Left colon (tissue), 2 donors: ENCODE measurements at regions not wholly inside any gene's neighbourhood (a gene's known extent, or its start where the extent isn't known, plus 50 kb on each side); places are given as distances from the start of the nearest gene placed in this dataset.

Source experiments
- ATAC-seq: fragments of 200-7000 bp; cut with Tn5 transposase; one replicate; pipeline ENCODE4 v1.9.1; 2020; ENCODE audit warnings: mild to moderate bottlenecking, moderate library complexity
- DNase-seq, 2 donors: peaks; one replicate each; pipeline ENCODE4 v3.0.0-alpha.2; 2020
- intact Hi-C, 2 donors: fragments of 100-400 bp; cut with DNase I in 1 of 2; cut with micrococcal nuclease in 1 of 2; formaldehyde crosslinking; loops; one replicate each; pipeline versions ENCODE4 v1.11.2 to v1.14.0; 2022; cut with DNase I, micrococcal nuclease
- donor health status: DM: no; HTN: no; CAD: no.
- donor health status: DM: yes; HTN: yes; CAD: no.

DNA sequence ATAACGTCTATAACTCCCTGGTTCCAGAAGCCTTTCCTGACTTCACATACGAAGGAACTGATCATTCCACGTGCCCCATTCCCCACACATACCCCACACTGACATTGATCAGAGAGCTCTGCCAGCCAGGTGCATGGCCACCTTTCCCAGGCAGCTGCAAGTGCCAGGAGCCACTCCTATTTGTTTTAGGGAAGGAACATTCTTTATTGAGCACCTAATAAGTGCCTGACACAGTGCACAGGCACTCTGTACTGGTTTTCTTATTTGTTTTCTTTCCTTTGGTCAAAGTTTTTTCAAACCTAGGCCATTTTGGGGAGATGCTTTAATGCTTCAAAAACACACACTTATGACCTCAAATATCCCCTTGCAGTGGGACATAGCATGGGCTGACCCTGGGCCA is 50.0 kb downstream of the PITPNM2 start:
- ATAC-seq (no peak), DNase-seq (no peak)
- intact Hi-C loops, result no loop called here

DNA sequence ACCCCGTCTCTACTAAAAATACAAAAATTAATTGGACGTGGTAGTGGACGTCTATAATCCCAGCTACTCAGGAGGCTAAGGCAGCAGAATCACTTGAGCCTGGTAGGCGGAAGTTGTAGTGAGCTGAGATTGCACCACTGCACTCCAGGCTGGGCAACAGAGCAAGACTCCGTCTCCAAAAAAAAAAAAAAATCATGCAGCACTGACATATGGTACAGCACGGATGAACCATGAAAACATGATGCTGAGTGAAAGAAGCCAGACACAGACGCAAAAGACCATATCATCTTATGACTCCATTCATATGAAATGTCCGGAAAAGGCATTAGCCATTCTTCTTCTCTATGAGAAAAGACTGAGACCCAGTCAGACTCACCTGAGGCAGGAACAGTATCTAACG is 50.4 kb downstream of the PITPNM2 start:
- DNase-seq (no peak), ATAC-seq (no peak)
- intact Hi-C loops, result no loop called here

DNA sequence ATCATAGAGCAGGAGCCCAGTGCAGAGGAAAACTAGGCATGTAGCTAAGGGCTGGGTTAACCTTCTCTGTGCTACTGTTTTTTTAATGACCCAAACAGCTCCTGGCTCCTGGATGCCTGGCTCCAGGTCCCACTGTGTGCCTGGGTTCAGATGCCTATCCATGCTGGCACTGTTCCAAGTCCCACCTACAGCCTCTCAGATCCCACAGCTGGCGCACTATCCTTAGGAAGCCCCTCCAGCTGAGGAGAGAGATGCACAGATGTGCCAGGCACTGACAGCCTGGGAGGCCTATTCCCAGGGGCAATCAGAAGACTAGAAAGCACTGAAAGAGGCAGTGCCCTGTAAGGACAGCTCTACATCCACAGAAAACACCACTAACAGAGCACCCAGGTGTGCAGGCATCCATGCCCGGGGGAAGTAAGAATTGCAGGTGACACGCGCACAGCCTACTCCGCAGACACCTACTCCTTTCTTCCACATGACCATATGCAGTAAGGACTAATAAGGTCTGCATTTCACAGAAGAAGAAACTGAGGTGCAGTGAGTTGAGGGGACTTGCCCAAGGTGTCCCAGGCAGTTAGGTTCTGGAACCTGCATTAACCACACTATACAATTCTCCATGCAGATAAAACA is 51.2 kb downstream of the PITPNM2 start:
- intact Hi-C loops, result no loop called here

DNA sequence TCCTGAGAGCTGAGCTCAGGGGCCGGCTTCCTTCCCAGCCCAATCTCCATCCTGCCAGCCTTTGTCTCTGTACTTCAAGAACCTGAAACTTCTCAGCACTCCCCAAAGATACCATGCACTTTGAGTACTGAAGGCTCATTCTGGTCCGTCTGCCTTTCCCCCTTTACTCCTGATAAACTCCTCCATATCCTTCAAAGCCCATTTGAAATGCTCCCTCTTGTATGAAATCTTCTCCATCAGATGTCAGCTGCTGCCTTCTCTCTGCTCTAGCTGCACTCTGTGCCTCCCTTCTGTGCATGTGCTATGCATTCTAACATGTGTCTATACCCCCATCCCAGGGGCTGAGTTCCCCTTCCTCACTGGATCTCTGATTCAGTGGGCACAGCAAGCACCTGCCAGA is 52.1 kb downstream of the PITPNM2 start:
- ATAC-seq, result no peak
- intact Hi-C loops, result no loop called here
- no peak for DNase-seq

More for the DNA sequence above, 51.2 kb downstream of the PITPNM2 start:
- no peak for ATAC-seq
- DNase-seq, result no peak

DNA sequence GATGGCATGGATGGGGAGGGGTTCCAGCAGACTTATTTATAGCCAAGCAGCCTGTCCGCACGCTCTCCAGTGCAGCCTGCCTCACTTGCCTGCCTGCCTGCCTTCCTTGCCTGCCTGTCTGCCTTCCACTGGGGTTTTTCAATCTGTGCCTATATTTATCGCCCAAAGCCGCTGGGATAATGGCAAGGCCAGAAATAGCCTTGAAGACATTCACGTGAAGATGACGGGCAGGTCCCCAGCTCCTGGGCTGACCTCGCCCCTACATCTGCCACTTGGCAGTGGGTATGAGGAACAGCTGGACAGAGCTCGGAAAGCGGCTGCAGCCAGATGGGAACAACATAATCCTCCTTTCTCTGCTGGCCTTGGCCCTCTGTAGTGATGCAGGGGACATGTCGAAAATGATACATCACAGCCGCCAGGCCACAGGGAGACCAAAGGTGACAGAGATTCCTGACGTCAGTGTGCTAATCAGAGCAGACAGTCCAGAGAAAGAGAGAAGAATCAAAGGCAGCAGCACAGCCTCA is 53.3 kb downstream of the PITPNM2 start:
- ATAC-seq (no peak), DNase-seq (peak in 1 of 2 donors; percentile 42)
- intact Hi-C loops, result no loop called here

DNA sequence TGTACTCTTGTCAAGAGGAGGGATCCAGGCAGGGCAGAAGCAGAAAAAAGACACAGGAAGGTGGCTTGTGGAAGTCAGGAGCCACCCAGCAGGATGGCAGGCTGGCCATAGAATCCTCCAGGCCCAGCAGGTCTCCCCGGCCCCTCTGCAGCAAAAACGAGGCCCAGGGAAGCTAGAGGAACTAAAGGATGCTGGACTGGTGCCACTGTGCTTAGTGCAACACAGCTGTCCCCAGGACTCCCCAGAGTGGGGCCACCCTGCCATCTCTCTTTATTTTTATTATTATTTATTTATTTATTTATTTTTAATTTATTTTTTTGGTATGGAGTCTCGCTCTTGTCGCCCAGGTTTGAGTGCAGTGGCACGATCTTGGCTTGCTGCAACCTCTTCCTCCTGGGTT is 54.1 kb downstream of the PITPNM2 start:
- ATAC-seq (no peak), DNase-seq (no peak)
- intact Hi-C loops, result no loop called here

DNA sequence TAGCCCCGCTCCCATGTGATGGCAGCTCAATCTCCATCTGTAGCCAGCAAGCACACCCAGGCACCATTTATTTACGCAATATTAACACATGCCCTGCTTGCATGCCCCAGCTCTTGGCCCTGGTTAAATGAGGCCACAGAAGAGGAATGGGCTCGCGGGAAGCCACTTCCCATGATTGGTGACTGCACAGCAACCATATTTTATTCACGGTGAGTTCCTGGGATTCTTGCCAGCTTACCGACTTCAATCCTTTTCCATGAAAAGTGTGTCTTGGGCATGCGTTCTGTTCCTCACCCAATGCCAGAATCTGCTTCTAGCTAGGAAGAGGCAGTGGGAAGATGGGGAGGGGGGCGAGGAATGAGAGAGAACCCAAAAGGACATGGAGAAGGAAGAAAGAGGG is 54.7 kb downstream of the PITPNM2 start:
- no peak for ATAC-seq
- intact Hi-C loops, result no loop called here
- DNase-seq, result no peak

DNA sequence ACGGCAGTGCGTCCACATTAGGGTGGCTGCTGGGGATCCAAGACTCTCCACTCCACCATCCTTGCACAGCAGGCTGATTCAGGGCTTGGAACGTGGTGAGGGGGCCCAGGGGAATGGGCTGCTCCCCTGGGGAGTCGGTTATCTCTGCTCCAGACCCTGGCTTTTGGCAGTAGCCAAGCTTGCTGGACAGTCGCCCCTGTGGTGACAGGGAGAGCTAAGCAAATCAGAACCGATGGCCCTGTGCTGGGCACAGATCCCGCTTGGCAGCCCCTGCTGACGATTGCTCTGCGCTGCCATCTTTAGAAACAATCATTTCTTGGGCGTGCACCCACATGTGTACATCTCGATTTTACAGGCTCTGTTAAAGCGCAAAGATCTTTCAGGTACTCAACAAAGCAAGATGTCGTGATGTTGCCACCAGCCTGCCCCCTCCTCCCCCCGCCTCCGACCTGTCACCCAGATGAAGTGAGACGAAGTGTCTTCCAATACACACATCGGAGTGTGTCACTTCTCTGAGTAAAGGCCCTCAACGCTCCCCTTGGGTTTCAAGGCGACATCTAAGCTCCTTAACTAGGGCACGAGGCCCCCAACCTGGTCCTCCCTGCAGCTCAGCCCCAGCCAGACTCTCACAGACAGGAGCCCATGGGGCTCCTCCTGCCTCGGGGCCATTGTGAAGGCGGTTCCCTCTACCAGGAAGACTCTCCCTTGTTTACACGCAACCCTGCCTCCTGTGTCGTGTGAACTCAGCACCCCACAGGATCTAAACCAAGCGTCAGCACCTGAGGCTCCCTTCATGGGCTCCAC is 55.6 kb downstream of the PITPNM2 start:
- DNase-seq (no peak), ATAC-seq (no peak)
- intact Hi-C loops, result no loop called here

DNA sequence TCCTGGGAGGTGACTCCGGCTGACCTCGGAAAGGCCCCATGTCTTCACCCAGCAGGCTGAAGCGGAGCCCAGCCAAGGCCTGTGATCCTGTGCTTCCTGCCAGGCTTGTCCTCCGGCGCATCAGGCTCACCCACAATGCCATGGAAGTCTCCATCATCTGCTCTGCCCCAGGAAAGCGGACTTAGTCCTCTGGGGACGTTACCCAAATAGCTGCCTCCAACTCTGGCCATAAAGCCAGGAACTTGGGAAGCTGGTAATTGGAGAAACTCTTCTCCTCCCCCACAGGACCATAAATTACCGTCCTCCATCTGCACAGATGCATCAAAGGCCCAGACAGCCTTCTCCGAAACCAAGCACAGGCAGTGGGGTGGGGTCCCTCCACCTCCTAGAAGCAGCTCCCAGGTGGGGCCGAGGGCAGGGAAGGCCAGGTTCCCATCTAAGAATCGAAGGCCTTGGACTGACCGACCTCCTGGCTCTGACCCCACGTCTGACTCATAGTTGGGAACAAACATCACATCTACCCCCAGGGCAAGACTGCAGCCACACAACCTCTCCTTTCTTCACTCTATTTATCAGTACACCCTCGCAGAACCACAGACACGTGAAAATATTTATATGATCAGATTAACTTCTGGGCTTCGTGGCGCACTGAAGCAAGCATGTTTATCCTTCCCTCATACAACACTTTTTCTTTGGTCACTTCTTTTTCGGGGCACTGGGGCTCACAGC is 56.4 kb downstream of the PITPNM2 start:
- DNase-seq (peak; percentile 25 to 49), ATAC-seq (no peak)
- intact Hi-C loops, result no loop called here

DNA sequence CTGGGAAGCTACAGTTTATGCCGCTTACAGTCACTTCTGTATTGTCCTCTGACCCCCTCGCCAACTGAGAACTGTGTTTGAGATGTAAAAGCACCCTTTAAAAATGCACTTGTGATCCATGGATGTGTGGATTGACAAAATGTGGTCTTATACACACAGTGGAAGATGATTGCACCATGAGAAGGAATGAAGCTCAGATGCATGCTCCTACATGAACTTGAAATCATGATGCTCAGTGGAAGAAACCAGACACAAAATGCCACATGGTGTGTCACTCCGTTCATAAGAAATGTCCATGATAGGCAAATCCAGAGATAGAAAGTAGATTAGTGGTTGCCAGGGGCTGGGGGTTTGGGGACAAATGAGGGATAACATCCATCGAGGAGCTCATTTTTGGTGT is 58.0 kb downstream of the PITPNM2 start:
- intact Hi-C loops, result no loop called here
- ATAC-seq (no peak), DNase-seq (no peak)

DNA sequence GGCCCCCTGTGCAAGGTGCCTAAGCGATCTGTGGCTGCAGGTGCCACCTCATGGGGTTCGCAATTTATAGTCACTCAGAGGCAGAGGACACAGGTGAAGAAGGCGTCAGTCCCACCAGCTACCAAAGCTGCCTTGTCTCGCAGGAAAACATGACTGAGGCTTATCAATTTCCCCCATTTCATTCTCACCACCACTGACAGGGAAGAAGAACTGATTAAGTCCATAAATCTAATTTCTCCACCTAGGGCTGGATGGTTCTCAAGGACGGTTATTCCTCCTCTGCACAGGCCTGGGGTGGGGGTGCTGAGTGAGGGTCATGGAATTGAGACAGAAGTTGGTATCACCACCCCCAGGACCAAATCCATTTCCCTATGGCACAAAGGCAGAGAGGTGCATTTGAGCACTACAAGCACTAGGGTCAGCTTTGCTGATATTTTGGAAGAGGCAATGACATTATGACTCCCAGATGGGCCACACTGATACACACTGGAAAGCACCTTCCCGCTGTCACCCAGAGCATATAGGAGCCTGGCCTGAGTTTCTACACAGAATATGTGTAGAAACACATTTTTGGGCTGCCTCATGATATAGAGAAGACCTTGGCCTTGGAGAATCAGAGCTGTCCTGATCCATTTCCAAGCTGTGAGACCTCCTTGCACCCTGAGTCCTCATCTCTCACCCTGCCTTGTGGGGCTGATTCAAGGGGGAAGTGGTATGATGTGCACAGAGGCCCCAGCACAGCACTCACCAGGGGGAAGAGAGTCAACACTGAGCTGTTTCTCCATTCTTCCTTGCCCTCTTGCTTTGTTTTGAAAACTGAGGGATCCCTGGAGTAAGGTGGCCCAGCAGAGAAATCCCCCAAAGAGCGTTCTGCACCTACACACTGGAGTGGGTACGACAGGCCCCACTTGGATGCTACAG is 59.4 kb downstream of the PITPNM2 start:
- ATAC-seq, result no peak
- no peak for DNase-seq
- intact Hi-C loops, result no loop called here

DNA sequence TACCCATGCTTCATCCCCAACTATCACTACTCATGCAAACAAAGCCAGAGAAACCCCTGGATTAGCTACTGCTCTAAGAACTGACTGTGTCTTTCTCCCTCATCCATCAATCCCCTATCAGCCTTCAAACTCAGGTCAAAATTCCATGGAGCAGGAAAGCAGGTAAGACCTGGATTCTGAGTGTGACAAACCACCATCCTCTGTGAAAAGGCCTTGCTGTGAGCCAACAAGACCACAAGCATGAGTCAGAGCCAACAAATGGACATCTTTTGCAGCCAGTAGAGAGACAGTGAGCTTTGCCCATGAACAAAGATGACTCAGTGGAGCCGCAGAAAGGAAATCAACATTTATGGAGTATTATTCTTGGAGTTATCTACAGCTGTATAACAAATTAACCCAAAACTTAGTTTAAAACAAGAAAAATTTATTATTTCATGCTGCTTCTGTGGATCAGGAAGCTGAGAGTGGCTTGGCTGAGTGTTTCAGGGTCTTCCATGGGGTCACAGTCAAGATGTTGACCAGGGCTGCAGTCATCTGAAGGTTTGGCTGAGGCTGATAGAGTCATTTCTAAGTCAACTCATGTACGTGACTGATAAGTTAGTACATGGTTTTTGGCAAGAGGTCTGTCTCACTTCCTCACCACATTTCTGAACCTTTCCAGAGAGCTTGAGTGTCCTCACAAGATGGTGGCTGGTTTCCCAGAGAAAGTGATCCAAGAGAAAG is 61.1 kb downstream of the PITPNM2 start:
- intact Hi-C loops, result no loop called here
- no peak for ATAC-seq
- no peak for DNase-seq

DNA sequence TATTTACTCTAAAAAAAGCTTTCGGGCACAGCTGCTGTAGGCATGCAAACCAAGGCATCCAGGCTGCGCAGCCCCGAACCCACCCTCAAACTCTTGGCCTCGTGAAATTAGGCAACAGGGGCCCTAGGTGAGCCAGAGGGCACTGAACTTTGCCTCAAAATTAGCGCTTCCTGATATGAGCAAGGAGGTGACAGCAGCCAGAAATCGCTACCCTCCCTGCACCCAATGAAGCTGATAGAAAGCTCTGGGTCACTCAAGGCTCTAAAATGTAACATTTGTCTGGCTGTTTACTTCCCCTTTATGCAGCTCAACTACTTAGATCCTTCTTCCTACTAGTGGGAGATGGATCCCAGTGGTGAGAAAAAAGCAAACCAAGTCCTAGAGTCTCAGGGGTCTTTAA is 61.8 kb downstream of the PITPNM2 start:
- intact Hi-C loops, result no loop called here
- DNase-seq (no peak), ATAC-seq (no peak)

DNA sequence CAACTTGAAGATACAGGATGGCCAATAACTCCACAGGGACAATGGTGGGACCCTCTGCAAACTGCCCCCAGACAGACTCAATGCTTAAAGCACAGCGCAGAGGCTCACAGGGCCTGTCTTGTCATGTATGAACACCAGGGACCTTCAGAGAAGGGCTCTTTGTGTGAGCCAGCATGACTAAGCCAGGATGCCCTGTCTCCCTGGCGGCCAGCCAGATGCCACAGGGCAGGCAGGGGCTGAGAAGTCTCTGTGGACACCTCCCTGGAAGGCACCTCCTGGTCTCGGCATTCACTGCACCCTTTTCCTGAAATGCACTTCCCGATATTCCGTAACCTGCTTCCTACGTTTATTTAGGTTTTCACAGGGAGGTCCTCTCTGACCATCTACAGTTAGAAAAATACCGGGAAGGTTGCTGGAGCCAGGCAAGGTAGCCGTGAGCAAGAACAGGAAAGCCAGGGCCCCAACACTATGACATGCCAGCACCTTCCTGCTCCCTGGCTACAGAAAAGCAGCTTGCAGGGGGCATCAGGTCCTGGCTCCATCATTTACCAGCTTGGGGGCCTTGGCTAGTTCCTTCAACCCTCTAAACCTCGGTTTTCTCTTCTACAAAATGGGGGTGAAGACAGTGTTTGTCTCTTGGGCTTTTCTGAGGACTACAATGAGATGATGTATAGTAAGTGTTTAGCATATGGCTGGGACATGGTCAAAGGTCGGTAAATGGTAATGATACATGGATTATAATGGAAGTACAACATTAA is 65.0 kb downstream of the PITPNM2 start:
- DNase-seq (peak in 1 of 2 donors; percentile 19), ATAC-seq (peak; percentile 53)
- intact Hi-C loops, result no loop called here

DNA sequence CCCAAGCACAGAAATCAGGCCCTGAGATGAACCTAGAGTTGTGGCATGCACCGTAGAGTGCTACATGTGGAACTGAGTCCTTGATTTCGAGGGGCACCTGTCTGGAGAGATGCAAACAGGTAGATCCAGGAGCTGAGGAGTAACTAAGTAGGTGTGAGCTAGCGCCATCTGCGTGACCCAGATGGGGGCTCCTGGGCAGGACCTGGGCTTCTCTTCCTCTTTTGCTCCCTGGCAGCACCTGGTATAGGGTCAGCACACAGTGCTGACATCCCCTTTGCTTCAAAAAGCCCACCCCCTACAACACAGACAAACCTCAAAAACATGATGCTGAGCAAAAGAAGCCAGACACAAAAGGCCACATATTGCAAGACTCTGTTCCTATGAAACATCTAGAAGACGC is 65.8 kb downstream of the PITPNM2 start:
- DNase-seq (no peak), ATAC-seq (no peak)
- intact Hi-C loops, result no loop called here

DNA sequence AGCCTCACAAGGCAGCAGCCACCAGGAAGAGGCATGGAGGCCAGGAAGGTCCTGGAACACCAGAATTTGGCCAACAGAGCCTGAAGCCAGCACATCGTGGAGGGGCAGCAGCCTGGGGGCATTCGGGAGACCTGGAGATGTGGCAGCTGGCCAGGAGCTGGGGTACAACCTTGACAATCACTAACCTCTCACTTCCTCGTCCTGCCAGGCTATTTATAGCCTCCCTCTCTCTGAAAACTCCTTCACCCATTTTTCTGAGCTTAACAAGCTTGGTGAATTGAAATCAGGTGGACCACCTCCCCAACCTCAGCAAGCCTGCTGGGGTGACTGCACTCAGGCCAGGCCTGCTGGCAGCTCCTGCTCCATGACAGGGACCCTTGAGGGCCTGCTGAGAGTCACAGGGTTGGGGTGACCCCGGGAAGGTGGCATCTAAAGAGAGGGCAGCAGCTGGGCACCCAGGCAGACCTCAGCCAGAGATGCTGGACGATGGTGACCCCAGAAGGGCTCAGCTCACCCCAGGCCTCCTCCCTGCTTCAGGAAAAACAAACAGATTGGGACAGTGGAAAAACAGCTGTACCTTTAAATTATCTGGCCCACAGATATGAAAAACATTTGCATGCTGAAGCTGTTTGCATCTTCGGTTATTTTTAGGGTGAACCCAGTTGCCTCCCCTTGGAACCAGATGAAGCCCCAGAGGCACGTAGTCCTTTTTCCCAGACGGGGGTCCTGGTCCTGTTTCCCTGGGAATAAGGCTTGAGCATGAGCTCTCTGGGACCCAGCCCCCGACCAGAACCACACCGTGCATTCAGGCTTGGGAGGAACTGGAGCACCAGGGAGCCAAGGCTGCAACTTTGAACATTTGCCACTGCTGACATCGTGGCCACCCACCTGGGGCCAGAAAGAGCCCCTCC is 67.0 kb downstream of the PITPNM2 start:
- intact Hi-C loops, result no loop called here

DNA sequence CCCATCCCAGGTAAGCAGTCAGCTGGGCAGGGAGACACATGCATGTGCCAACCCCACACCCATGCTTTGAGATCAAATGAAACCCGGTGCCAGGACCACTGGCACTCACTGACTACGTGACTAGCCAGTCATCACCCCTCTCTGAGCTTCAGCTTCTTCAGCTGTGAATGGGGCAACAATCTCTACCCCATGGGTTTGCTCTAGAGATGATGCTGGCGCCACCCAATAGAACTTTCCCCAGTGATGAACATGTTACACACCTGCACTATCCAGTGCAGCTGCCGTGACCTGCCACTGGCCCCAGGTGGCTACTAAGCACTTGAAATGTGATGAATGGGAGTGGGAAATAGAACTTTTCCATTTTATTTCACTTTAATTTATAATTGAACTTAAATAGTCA is 70.3 kb downstream of the PITPNM2 start:
- intact Hi-C loops, result no loop called here

More for the DNA sequence above, 67.0 kb downstream of the PITPNM2 start:
- ATAC-seq (no peak), DNase-seq (peak in 1 of 2 donors; percentile 22)

More for the DNA sequence above, 70.3 kb downstream of the PITPNM2 start:
- DNase-seq (no peak), ATAC-seq (no peak)
